ENCODE measurements at regions not wholly inside any gene's neighbourhood (a gene's known extent, or its start where the extent isn't known, plus 50 kb on each side); places are given as distances from the start of the nearest gene placed in this dataset.

- DNase-seq = no peak
Measured at GRCh38 chr13:76160506-76160905, 524.4 kb downstream of the LMO7 start.

DNA sequence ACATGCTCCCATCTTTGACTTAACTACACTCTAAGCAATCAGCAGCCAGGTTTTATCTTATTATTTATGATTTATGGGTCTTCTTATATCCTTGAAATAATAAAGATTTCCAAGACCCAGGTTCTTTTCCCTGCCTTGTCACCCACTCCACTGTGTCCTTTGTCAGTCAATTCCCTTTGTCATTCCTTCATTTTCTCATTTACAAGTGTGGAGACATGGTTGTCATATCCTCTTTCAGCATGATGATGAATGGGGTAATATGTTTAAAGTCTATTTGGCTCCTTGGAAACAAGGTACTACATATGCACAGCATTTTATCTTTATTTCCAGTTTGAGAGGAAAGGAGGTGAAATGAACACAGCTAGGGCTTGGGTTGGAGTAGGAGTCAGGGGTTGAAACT, 521.8 kb downstream of the LMO7 start:
- no peak for DNase-seq

DNA sequence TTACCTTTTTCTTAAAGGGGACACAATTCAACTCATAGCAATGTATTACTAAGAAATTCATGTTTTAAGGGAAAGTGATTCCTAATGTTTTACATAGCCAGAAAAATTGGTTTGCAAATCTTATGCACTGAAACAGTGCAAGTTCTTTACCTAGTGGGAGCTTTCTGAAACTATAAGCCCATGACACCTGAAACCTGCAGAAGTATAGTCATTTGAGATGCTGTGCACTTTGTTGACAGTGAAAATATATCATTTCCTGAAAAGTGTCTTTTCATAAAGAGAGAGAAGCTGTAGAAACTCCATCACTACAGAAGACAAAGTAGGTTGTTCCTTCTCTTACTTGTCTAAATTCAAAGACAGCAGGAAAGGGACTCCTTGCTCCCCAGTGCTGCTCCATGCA, 517.1 kb downstream of the LMO7 start:
- DNase-seq = no peak

DNA sequence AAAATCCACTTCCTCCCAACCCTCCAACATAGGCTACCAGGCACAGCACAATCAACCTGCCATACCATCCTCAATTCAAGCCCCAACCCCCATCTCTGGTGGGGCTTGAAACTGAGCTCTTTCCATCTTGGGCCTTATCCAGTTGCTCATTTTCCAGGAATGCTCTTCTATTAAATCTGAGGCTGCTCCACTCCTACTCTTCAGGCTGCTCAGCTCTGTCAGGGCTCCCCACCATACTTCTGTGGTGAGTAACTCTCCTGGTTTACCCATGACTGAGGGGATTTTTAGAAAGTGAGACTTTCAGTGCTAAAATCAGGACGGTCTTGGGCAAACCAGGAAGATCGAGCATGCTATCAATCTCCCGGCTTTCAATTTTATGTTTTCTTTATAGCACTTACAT, 512.8 kb downstream of the LMO7 start:
- no peak for DNase-seq

DNA sequence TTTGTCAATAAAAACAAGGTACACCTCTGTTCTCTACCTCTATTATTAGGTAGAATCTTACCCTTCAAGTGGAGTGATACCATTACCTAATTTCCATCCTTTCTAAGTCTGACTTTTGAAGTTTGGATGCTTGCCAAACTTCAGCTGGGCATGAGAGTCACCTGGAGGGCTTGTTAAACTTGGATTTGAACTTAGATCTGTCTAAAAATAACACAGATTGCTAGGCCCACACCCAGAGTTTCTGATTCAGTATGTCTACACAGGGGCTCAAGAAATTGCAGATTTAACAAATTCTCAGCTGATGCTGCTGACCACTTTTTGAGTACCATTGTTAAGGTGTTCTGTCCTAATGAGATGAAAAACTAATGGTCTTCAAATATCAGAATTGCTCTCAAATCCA, 512.2 kb downstream of the LMO7 start:
- no peak for DNase-seq

- no peak for DNase-seq
Measured at GRCh38 chr13:76132532-76132931, 496.4 kb downstream of the LMO7 start.

DNA sequence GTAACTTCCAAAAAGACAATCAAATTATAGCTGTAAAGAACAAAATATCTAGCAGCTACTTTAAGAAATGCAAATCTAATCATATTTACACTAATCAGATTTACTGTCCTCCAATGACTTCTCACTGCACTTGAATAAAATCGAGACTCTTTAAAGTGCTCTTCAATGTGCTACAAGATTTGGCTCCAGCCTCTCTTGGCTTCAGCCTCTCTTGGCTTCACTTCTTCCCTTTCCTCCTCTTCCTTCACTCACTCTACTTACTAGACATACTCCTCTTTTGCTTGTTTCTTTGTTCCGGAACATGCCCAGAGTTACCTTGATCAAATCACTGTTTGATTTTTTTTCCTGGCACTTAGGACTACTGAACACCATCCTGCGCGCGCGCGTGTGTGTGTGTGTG, 495.4 kb downstream of the LMO7 start:
- no peak for DNase-seq

DNA sequence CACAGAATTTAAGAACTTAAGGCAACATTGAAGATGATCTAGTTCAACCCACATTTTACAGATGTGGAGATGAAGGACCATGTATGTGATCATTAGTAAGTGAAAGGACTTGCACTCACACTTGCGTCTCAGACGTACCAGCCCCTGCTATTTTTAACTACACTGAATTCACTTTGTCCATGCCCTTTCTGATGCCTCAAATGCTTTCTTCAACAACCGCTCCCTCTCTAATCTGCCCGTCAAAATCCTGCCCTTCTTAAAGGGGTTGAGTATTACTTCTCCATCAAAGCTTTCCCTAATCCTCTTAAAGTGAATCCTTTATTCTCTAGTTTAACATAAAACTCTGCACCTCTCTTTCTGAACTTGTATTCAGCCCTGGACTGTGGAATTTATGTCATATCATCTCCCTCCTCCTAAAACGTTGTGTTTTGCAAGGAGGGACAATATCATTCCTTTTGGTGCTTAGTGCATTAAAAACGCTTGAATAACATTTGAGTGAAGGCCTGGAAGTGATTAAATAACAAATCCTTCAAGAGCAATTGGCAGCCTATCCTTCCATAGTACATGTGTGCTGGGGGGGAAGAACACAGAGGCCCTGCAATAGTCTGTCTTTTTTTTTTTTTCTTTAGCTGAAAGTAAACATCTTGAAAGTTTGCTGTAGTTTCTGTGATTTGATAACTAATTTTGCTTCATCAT, 493.3 kb downstream of the LMO7 start:
- no peak for DNase-seq

DNA sequence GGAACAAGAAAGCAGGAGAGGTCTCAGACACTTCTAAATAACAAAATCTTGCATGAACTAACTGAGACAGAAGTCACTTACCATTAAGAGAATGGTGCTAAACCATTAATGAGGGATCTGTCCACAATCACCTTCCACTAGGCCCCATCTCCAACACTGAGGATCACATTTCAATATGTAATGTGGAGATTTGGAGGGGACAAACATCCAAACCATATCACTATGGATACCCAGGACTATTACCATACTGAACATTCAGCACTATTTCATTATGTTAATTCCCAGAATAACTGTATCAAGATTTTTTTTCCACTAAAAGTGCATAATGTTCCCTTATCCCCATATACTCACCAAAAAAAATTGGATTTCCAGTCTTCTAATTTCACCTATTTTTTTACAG, 491.8 kb downstream of the LMO7 start:
- DNase-seq = no peak

GRCh38 chr13:76123548-76123947, 487.4 kb downstream of the LMO7 start:
- no peak for DNase-seq

- no peak for DNase-seq
Measured at GRCh38 chr13:76116751-76117360, 480.7 kb downstream of the LMO7 start.

GRCh38 chr13:76106763-76107162, 470.6 kb downstream of the LMO7 start:
- no peak for DNase-seq

- DNase-seq = no peak
Measured at GRCh38 chr13:76094645-76095044, 458.5 kb downstream of the LMO7 start.

GRCh38 chr13:76091076-76091475, 454.9 kb downstream of the LMO7 start:
- DNase-seq = no peak

GRCh38 chr13:76086729-76087128, 450.6 kb downstream of the LMO7 start:
- DNase-seq = no peak

- DNase-seq = no peak
Measured at GRCh38 chr13:76067850-76068249, 431.7 kb downstream of the LMO7 start.

- DNase-seq = no peak
Measured at GRCh38 chr13:76053181-76053580, 417.1 kb downstream of the LMO7 start.

- no peak for DNase-seq
Measured at GRCh38 chr13:76049376-76049746, 413.2 kb downstream of the LMO7 start.

DNA sequence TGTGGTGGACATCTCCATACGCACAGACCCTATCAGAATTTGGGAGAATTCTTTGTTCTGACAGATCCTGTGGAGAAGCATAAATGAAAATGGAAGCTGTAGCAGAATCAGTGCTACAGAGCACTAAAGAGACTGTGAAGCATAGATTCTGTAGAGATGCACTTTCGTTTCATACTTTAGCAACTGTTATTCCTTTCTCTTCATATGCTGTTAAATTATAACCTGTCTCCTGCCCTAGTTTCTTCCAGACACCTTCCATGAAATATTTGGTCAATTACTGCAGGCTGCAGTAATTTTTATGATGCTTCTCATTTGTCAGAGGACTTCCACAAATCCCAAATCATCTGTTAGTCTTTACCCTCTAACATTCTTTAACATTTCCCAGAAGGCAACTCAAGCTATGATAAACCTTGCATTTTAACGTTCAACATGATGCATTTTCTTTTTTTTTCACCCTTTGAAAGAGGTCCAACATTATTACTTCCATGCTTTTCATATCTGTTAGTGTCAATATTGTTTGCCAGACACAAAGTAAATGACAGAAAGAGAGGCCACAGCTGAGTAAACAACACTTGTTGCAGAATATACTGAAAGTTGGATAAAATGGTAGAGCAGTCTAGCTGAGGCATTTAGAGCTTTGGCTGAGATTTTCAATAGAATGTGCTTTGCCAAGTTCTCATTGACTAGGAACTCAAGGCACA, 412.7 kb downstream of the LMO7 start:
- DNase-seq = no peak

DNA sequence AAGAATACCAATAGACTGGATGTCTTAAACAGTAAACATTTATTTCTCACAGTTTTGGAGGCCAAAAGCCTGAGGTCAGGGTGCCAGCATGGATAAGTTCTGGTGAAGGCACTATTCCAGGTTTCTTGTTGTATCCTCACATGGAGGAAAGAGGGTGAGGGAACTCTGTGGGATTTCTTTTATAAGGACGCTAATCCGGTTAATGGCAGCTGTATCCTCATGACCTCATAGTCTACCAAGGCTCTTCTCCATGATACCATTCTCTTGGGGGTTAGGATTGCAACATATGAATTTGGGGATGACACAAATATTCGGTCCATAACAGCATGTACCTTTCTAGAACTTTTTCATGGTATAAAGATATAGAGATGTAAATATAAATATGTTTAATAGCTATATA, 412.0 kb downstream of the LMO7 start:
- DNase-seq = no peak

DNA sequence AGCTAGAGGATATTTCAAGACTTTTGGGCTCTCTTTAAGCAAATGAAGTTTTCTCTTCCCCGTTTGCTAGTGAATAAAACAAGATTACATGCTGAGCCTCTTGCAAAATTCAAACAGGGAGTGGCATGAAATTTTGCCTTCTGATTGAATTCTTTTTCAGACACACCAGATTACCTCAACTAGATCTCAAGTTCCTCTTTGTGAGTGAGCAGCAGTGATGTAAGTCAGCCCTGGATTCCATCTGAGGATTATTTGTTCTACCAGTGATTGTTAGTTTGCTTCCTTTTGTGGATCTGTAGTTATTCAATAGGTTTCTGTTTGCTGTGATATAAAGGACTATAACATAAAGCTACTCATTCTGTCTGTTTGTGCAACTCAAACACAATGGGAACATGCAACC, 407.7 kb downstream of the LMO7 start:
- DNase-seq = no peak

DNA sequence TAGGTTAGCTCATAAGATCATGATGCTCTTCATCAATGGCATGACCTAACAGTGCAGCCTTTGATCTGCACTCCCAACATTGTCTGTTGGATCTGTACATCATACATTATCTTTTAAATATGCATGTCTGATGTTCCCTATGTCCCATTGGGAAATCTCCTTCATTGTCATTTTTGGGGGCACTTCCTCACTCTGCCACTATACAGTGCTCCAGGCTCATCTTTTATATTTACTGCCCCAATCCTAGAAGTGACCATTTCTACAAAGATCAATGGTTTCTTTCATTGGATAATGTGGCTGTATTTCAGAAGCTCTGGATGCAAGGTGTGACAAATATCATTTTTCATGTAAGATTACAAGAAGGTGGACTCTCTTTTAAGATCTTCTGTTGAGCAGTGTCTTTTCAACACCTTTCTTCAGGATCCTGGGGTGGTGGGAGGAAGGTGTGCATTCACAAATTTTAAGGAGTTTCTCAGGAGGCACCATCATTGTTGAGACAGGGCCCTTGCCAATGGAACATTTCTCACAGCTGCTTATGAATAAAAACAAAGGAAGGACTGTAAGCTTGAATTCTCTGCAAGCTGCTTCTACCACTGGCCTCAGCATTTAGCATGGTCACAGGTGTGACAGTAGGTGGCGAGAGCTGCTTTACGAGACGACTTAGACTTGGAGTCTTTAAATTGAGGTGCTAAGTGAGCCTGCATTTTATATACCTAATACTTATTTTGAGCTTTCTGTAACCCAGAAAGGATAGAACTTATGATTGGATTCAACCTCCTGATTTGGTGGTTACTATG, 403.0 kb downstream of the LMO7 start:
- DNase-seq = no peak

DNA sequence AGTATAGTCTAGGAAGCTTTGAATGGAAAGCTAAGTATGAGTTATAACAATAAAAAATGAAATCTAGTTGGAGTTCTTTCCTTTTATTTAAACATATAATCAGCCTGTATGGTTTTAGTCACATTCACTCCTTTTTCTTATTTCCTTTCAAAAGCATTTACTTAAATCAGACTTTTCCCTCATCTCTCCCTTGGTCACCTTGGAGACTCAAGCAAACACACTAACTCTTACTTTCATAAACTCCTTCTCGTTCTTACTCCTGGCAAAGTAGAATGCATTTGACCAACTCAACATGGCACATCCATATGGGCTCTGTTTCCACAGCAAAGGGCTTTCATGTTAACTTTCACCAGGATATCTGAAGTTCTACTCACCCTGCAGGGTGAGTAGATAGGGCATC, 400.0 kb downstream of the LMO7 start:
- DNase-seq = no peak

GRCh38 chr13:76035711-76036110, 399.6 kb downstream of the LMO7 start:
- no peak for DNase-seq

Data from DMS79 (cell line).